ENCODE measurements at regions not wholly inside any gene's neighbourhood (a gene's known extent, or its start where the extent isn't known, plus 50 kb on each side); places are given as distances from the start of the nearest gene placed in this dataset.
"Not testable (repeated sequence)": the region's sequence is repeated elsewhere in the genome, so short reads cannot be mapped to it uniquely, and the experiment has no call there.

DNA sequence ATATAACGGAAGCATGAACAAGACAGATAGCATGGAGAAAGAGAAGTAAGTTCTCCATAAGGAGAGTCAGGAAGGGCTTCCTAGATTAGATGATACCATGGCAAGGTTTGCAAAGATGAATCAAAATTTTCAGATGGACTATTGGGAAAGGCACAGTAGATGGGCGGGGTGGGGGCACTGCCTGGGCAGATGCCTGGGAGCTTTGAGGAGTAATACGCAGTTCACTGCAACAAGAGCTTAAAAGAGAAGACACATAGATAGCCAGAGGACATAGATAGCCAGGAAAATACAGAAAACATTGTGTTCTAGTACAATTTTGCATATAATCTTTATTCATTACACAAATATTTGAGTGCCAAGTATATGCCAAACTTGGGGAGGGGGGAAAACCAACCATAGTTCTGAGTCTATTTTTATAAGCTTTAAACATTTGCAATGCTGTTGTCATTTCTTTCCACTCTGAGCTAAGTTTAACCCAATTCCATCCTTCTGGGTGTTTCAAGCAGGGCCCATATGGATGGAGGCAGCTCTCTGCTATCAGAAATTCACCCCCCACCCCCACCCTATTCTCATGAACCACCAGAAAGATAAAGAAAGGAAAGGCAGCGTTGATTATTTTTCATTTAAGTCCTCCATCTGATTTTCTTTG is 120.6 kb downstream of the NUF2 start:
- no peak for TF ChIP-seq JUND (IDR thresholded peaks at IDR 0.05; ENCODE audit: low read depth)
- DNase-seq (ENCODE audit: low read depth in 1 of 2, low spot score in 1 of 2), result no peak
- in situ Hi-C loops (cut with HindIII; ENCODE audit: low pct_unique_long_range_greater_than_20kb, low sequenced_read_pairs), result no loop called here

DNA sequence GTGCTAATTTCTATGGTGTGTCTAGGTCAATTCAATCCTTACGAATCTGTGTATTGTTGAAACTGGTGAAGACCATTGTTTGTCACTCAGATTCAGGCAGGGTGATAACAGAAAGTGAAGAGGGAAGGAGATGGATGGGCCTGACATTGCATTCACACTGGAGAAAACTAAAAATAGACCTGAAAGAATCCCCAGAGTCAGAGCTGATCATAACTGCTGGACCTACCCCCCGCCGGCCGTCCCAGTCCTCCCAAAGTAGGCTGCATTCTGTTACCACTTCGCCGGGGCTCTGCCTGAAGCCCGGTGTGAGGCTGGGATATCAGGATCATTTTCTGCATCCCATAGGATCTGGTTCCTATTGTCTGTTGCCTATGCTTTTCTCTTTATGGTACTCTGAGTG is 121.1 kb downstream of the NUF2 start:
- in situ Hi-C loops (cut with HindIII; ENCODE audit: low pct_unique_long_range_greater_than_20kb, low sequenced_read_pairs), result no loop called here

DNA sequence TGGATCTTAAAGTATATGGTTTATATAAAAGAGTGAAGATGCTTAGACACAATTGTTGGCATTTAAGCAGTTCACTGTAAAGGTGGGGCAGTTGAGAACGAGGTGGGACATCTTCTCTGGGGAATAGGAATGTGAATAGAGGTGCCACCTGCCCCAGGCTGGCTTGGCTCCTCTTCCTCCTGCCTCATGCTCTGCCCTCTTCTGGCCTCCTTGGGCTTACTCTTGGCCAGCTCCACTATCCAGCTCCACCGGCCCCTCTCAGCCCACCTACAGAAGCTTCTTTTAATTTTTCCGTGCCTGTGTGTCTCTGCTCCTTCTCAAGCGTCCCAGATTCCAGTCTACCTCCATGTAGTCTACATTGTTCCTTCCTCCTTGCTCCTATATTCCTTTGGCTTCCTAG is 122.1 kb downstream of the NUF2 start:
- no peak for TF ChIP-seq JUND (IDR thresholded peaks at IDR 0.05; ENCODE audit: low read depth)
- no peak for DNase-seq (ENCODE audit: low read depth in 1 of 2, low spot score in 1 of 2)
- in situ Hi-C loops (cut with HindIII; ENCODE audit: low pct_unique_long_range_greater_than_20kb, low sequenced_read_pairs), result no loop called here

More for the DNA sequence above, 121.1 kb downstream of the NUF2 start:
- DNase-seq (ENCODE audit: low read depth in 1 of 2, low spot score in 1 of 2), result no peak
- no peak for TF ChIP-seq JUND (IDR thresholded peaks at IDR 0.05; ENCODE audit: low read depth)

DNA sequence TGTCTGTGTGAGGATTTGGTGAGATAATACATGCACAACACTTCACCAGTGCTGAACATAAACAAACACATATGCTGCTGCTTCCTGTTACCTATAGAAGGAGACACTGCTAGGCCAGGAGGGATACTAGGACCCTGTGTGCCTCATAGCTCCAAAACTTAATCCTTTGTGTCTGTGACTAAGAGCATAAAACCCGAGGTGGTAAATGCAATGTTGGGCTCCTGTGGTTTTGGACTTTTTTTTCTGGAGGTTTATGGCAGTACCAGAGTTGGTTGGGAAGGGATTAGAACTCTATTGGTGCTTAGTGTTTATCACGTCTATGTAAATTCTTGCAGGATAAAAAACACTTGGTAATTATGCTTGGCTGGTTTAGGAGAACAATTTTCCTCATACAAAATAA is 122.9 kb downstream of the NUF2 start:
- no peak for TF ChIP-seq JUND (IDR thresholded peaks at IDR 0.05; ENCODE audit: low read depth)
- DNase-seq (ENCODE audit: low read depth in 1 of 2, low spot score in 1 of 2), result no peak
- in situ Hi-C loops (cut with HindIII; ENCODE audit: low pct_unique_long_range_greater_than_20kb, low sequenced_read_pairs), result no loop called here

DNA sequence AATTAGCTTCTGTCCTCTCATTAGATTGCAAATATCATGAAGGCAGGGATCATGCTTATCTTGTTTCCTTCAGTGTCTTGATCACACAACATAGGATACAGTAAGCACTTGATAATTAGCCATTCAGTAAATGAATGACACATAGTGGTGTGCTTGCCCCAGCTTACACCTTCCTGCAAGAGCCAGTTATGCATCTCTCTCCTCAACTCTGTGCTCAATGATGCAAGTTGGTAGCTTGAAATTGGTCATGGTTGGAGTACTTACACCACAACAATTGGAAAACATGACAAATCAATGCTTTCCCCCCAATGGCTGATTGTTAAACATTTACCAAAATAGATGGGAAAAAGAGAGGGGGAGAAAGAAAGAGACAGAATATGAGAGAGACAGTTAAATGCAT is 129.2 kb downstream of the NUF2 start:
- in situ Hi-C loops (cut with HindIII; ENCODE audit: low pct_unique_long_range_greater_than_20kb, low sequenced_read_pairs), result no loop called here
- TF ChIP-seq JUND (IDR thresholded peaks at IDR 0.05; ENCODE audit: low read depth), result no peak
- DNase-seq (ENCODE audit: low read depth in 1 of 2, low spot score in 1 of 2), result no peak

DNA sequence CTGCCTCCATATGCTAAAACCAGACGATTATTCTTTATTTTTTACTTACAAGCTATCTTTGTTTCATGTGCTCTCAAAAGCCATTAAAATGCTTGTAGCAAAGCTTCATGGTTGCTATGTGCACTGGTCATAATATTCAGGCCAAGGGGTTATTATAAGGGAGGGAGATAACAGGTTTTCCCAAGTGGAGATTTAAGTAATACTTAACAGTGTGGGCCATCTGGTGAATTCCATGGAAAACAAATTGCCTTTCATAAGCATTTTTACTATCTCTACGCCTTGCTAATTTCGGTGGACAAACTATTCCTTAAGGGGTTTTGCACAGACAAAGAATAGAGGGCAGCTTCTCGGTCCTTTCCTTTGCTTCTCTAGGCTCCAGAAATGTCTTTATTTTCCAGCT is 137.8 kb downstream of the NUF2 start:
- TF ChIP-seq JUND (IDR thresholded peaks at IDR 0.05; ENCODE audit: low read depth), result no peak
- in situ Hi-C loops (cut with HindIII; ENCODE audit: low pct_unique_long_range_greater_than_20kb, low sequenced_read_pairs), result no loop called here
- DNase-seq (ENCODE audit: low read depth in 1 of 2, low spot score in 1 of 2), result no peak

- TF ChIP-seq JUND (IDR thresholded peaks at IDR 0.05; ENCODE audit: low read depth), result no peak
- no peak for DNase-seq (ENCODE audit: low read depth in 1 of 2, low spot score in 1 of 2)
- in situ Hi-C loops (cut with HindIII; ENCODE audit: low pct_unique_long_range_greater_than_20kb, low sequenced_read_pairs), result no loop called here
Measured at GRCh38 chr1:163467289-163467688, 145.5 kb downstream of the NUF2 start.

GRCh38 chr1:163471779-163472650 is 150.3 kb downstream of the NUF2 start:
- no peak for DNase-seq (ENCODE audit: low read depth in 1 of 2, low spot score in 1 of 2)
- in situ Hi-C loops (cut with HindIII; ENCODE audit: low pct_unique_long_range_greater_than_20kb, low sequenced_read_pairs), result no loop called here
- no peak for TF ChIP-seq JUND (IDR thresholded peaks at IDR 0.05; ENCODE audit: low read depth)

GRCh38 chr1:163472651-163473248 is 151.0 kb downstream of the NUF2 start:
- in situ Hi-C loops (cut with HindIII; ENCODE audit: low pct_unique_long_range_greater_than_20kb, low sequenced_read_pairs), result no loop called here
- DNase-seq (ENCODE audit: low read depth in 1 of 2, low spot score in 1 of 2), result no peak
- no peak for TF ChIP-seq JUND (IDR thresholded peaks at IDR 0.05; ENCODE audit: low read depth)

- no peak for TF ChIP-seq JUND (IDR thresholded peaks at IDR 0.05; ENCODE audit: low read depth)
- no peak for DNase-seq (ENCODE audit: low read depth in 1 of 2, low spot score in 1 of 2)
- in situ Hi-C loops (cut with HindIII; ENCODE audit: low pct_unique_long_range_greater_than_20kb, low sequenced_read_pairs), result no loop called here
Measured at GRCh38 chr1:163477276-163477830, 155.6 kb downstream of the NUF2 start.

- not testable (repeated sequence) for DNase-seq (ENCODE audit: low read depth in 1 of 2, low spot score in 1 of 2)
Measured at GRCh38 chr1:163498391-163499330, 176.9 kb downstream of the NUF2 start.

More at GRCh38 chr1:163498391-163499330, 176.9 kb downstream of the NUF2 start:
- in situ Hi-C loops (cut with HindIII; ENCODE audit: low pct_unique_long_range_greater_than_20kb, low sequenced_read_pairs), result not testable (repeated sequence)
